ENCODE measurements at regions not wholly inside any gene's neighbourhood (a gene's known extent, or its start where the extent isn't known, plus 50 kb on each side); places are given as distances from the start of the nearest gene placed in this dataset.
"Not testable (repeated sequence)": the region's sequence is repeated elsewhere in the genome, so short reads cannot be mapped to it uniquely, and the experiment has no call there.

- DNase-seq (ENCODE audit: low read depth in 1 of 2, low spot score in 1 of 2) = no peak
These were observed 330.8 kb upstream of the PREP start for GRCh38 chr6:105733556-105734162.

GRCh38 chr6:105728995-105729394, 326.1 kb upstream of the PREP start:
- DNase-seq (ENCODE audit: low read depth in 1 of 2, low spot score in 1 of 2) = no peak

GRCh38 chr6:105726902-105727655, 324.2 kb upstream of the PREP start:
- DNase-seq (ENCODE audit: low read depth in 1 of 2, low spot score in 1 of 2) = no peak

- DNase-seq (ENCODE audit: low read depth in 1 of 2, low spot score in 1 of 2) = no peak
These were observed 312.0 kb upstream of the PREP start for GRCh38 chr6:105714846-105715245.

- no peak for DNase-seq (ENCODE audit: low read depth in 1 of 2, low spot score in 1 of 2)
These were observed 310.7 kb upstream of the PREP start for GRCh38 chr6:105713474-105714118.

- DNase-seq (ENCODE audit: low read depth in 1 of 2, low spot score in 1 of 2) = no peak
These were observed 308.3 kb upstream of the PREP start for GRCh38 chr6:105711216-105711615.

- DNase-seq (ENCODE audit: low read depth in 1 of 2, low spot score in 1 of 2) = no peak
These were observed 302.7 kb upstream of the PREP start for GRCh38 chr6:105705608-105706007.

GRCh38 chr6:105695461-105695860, 292.6 kb upstream of the PREP start:
- DNase-seq (ENCODE audit: low read depth in 1 of 2, low spot score in 1 of 2) = no peak

GRCh38 chr6:105692613-105693215, 289.8 kb upstream of the PREP start:
- DNase-seq (ENCODE audit: low read depth in 1 of 2, low spot score in 1 of 2) = no peak

- no peak for DNase-seq (ENCODE audit: low read depth in 1 of 2, low spot score in 1 of 2)
These were observed 289.1 kb upstream of the PREP start for GRCh38 chr6:105691971-105692370.

GRCh38 chr6:105691081-105691480, 288.2 kb upstream of the PREP start:
- no peak for DNase-seq (ENCODE audit: low read depth in 1 of 2, low spot score in 1 of 2)

- no peak for DNase-seq (ENCODE audit: low read depth in 1 of 2, low spot score in 1 of 2)
These were observed 285.7 kb upstream of the PREP start for GRCh38 chr6:105688573-105688972.

- not testable (repeated sequence) for DNase-seq (ENCODE audit: low read depth in 1 of 2, low spot score in 1 of 2)
These were observed 283.9 kb upstream of the PREP start for GRCh38 chr6:105686793-105687192.

GRCh38 chr6:105681061-105681460, 278.2 kb upstream of the PREP start:
- DNase-seq (ENCODE audit: low read depth in 1 of 2, low spot score in 1 of 2) = no peak

- DNase-seq (ENCODE audit: low read depth in 1 of 2, low spot score in 1 of 2) = no peak
These were observed 277.2 kb upstream of the PREP start for GRCh38 chr6:105680131-105680530.

- no peak for DNase-seq (ENCODE audit: low read depth in 1 of 2, low spot score in 1 of 2)
These were observed 275.6 kb upstream of the PREP start for GRCh38 chr6:105678516-105678915.

GRCh38 chr6:105677671-105678475, 275.0 kb upstream of the PREP start:
- DNase-seq (ENCODE audit: low read depth in 1 of 2, low spot score in 1 of 2) = no peak

- DNase-seq (ENCODE audit: low read depth in 1 of 2, low spot score in 1 of 2) = no peak
These were observed 274.0 kb upstream of the PREP start for GRCh38 chr6:105676857-105677256.

GRCh38 chr6:105675715-105676397, 273.0 kb upstream of the PREP start:
- no peak for DNase-seq (ENCODE audit: low read depth in 1 of 2, low spot score in 1 of 2)

- DNase-seq (ENCODE audit: low read depth in 1 of 2, low spot score in 1 of 2) = not testable (repeated sequence)
These were observed 270.1 kb upstream of the PREP start for GRCh38 chr6:105672856-105673538.
